CD4-positive, alpha-beta T cell (primary cell): ENCODE measurements at regions not wholly inside any gene's neighbourhood (a gene's known extent, or its start where the extent isn't known, plus 50 kb on each side); places are given as distances from the start of the nearest gene placed in this dataset.

ENCODE experiments used
- ATAC-seq: fragments of 200-7000 bp; cut with Tn5 transposase; one replicate; pipeline ENCODE4 v1.10.0; 2022; ENCODE audit warnings: mild to moderate bottlenecking; ENCODE audit not compliant: poor library complexity
- CTCF ChIA-PET: fragments of 350-600 bp; sonication (Branson Sonifier 250); formaldehyde crosslinking; loops from one replicate; lab custom pipeline; 2021; ENCODE audit warnings: antibody characterized with exemption, inconsistent platforms; lab: Charles Lee
- POLR2A ChIA-PET: fragments of 350-600 bp; sonication (Branson Sonifier 250); formaldehyde crosslinking; loops from one replicate; lab custom pipeline; 2021; ENCODE audit warnings: antibody characterized with exemption, inconsistent platforms; lab: Charles Lee
- DNase-seq, 14 experiments: peaks; one replicate each; pipeline ENCODE4 v3.0.0-alpha.2; 2013 to 2020; ENCODE audit warnings: mixed read lengths in 2 of 14
- H3K27ac ChIP-seq, 2 donors: one replicate each; pipeline versions ENCODE4 v1.5.1 to v1.7.0; 2013; ENCODE audit warnings: low read length in 2 of 2, low read depth in 1 of 2, mild to moderate bottlenecking in 1 of 2
- H3K27me3 ChIP-seq, 2 experiments: 1 replicate in 1 of 2; 2 replicates in 1 of 2; pipeline versions ENCODE4 v1.6.1 to v1.7.0; 2013; ENCODE audit warnings: low read length in 2 of 2, control low read depth in 1 of 2, mild to moderate bottlenecking in 1 of 2, moderate library complexity in 1 of 2; ENCODE audit not compliant: insufficient read depth in 2 of 2, control insufficient read depth in 1 of 2
- H3K36me3 ChIP-seq: one replicate; pipeline ENCODE4 v1.6.1; 2013; ENCODE audit warnings: low read length, control low read depth; ENCODE audit not compliant: insufficient read depth
- H3K4me1 ChIP-seq: one replicate; pipeline ENCODE4 v1.6.1; 2013; ENCODE audit warnings: low read length, control low read depth; ENCODE audit not compliant: insufficient read depth
- H3K4me3 ChIP-seq: one replicate; pipeline ENCODE4 v1.5.1; 2013; ENCODE audit warnings: mild to moderate bottlenecking, low read length, moderate library complexity
- H3K9me3 ChIP-seq, 2 experiments: 1 replicate in 1 of 2; 2 replicates in 1 of 2; pipeline versions ENCODE4 v1.6.1 to v1.7.0; 2013; ENCODE audit warnings: low read length in 2 of 2, mild to moderate bottlenecking in 2 of 2, control low read depth in 1 of 2, moderate library complexity in 1 of 2; ENCODE audit not compliant: control insufficient read depth in 1 of 2, insufficient read depth in 1 of 2
- H3K27ac Mint-ChIP-seq: one replicate; pipeline ENCODE4 v1.8.0; 2020; ENCODE audit warnings: mixed read lengths
- H3K27me3 Mint-ChIP-seq: one replicate; pipeline ENCODE4 v1.8.0; 2021; ENCODE audit warnings: mixed read lengths
- H3K36me3 Mint-ChIP-seq: one replicate; pipeline ENCODE4 v1.8.0; 2021; ENCODE audit warnings: low read depth, mixed read lengths
- H3K4me1 Mint-ChIP-seq: one replicate; pipeline ENCODE4 v1.8.0; 2021; ENCODE audit warnings: low read depth, mixed read lengths
- H3K4me3 Mint-ChIP-seq: one replicate; pipeline ENCODE4 v1.8.0; 2020; ENCODE audit warnings: mild to moderate bottlenecking, mixed read lengths
- H3K9me3 Mint-ChIP-seq: one replicate; pipeline ENCODE4 v1.8.0; 2020; ENCODE audit warnings: mixed read lengths
- intact Hi-C, 2 experiments: fragments of 100-400 bp; cut with DNase I in 1 of 2; cut with micrococcal nuclease in 1 of 2; formaldehyde crosslinking; loops; one replicate each; pipeline versions ENCODE4 v1.15.1 to v1.9.0; 2023 to 2025; cut with DNase I, micrococcal nuclease
- TF ChIP-seq, protein P1 (sequence below): fragments of 200-600 bp; IDR thresholded peaks from one replicate; pipeline ENCODE4 v1.8.0; 2022; ENCODE audit warnings: antibody characterized with exemption, mild to moderate bottlenecking

DNA sequence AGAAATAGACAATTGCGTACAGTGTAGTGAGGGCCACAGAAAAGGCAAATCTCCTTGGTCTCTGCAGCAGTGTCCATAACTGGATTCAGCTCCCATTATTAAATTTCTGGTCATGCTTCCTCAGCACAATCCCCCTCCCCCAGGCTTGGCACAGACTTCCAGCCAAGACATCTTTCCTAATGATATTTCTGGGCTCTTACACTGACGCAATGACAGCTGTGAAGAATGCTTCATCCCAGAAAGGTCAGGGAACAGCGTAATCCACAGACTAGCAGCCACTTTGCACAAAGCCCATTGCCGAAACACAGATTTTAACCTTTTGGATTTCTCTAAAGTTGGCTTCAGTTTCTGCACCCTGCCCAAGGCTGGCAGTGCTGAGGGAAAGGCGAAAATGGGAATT, 597.6 kb upstream of the CPEB2 start:
- Mint-ChIP-seq H3K4me3 (no peak overlapping the region), H3K9me3 (peaks cover 4% of the 10 kb centered on the region), H3K27ac (no peak overlapping the region), H3K4me1 (no peaks in the 10 kb centered on the region), H3K27me3 (no peaks in the 10 kb centered on the region), H3K36me3 (no peaks in the 10 kb centered on the region)
- POLR2A ChIA-PET, result no interaction called here
- no peak for ATAC-seq
- no peak for DNase-seq
- H3K27me3 ChIP-seq, result no peaks in the 10 kb centered on the region
- H3K9me3 ChIP-seq, result no peaks in the 10 kb centered on the region
- CTCF ChIA-PET, result no interaction called here
- H3K36me3 ChIP-seq, result no peaks in the 10 kb centered on the region
- H3K4me3 ChIP-seq, result no peak overlapping the region
- no peak overlapping the region for H3K27ac ChIP-seq
- TF ChIP-seq, protein P1, sequence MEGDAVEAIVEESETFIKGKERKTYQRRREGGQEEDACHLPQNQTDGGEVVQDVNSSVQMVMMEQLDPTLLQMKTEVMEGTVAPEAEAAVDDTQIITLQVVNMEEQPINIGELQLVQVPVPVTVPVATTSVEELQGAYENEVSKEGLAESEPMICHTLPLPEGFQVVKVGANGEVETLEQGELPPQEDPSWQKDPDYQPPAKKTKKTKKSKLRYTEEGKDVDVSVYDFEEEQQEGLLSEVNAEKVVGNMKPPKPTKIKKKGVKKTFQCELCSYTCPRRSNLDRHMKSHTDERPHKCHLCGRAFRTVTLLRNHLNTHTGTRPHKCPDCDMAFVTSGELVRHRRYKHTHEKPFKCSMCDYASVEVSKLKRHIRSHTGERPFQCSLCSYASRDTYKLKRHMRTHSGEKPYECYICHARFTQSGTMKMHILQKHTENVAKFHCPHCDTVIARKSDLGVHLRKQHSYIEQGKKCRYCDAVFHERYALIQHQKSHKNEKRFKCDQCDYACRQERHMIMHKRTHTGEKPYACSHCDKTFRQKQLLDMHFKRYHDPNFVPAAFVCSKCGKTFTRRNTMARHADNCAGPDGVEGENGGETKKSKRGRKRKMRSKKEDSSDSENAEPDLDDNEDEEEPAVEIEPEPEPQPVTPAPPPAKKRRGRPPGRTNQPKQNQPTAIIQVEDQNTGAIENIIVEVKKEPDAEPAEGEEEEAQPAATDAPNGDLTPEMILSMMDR, result no peak
- intact Hi-C loops, result no loop called here
- no peaks in the 10 kb centered on the region for H3K4me1 ChIP-seq

DNA sequence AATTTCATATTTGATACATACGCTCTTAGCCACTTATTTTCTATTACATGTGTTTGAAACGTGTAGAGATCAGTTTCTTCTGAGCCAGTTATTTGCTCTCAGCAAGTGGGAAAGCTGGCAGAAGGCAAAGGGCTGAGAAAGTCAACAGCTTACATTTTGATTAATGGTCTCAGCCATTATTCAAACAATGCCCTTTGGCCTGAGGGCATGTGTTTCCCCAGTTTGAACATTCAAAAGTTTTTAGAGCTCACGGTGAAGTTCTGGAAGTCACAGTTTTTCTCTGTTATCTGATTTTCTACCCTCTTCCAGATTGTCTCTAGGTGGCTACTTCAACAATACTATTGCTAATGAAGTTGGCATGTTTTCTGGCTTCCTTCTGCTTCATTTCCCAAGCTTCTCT, 591.8 kb upstream of the CPEB2 start:
- POLR2A ChIA-PET, result no interaction called here
- Histone ChIP-seq H3K9me3 (peaks cover 0 to 3% of the 10 kb centered on the region in 2 experiments), H3K27me3 (no peaks in the 10 kb centered on the region), H3K36me3 (no peaks in the 10 kb centered on the region), H3K27ac (no peak overlapping the region), H3K4me3 (no peak overlapping the region), H3K4me1 (no peaks in the 10 kb centered on the region)
- DNase-seq (no peak), ATAC-seq (no peak)
- TF ChIP-seq, protein P1, result no peak
- no peaks in the 10 kb centered on the region for H3K36me3 Mint-ChIP-seq
- no peak overlapping the region for H3K4me3 Mint-ChIP-seq
- intact Hi-C loops, result no loop called here
- CTCF ChIA-PET, result no interaction called here
- H3K27me3 Mint-ChIP-seq, result no peaks in the 10 kb centered on the region
- no peaks in the 10 kb centered on the region for H3K4me1 Mint-ChIP-seq
- peaks cover 2% of the 10 kb centered on the region for H3K9me3 Mint-ChIP-seq
- no peak overlapping the region for H3K27ac Mint-ChIP-seq

DNA sequence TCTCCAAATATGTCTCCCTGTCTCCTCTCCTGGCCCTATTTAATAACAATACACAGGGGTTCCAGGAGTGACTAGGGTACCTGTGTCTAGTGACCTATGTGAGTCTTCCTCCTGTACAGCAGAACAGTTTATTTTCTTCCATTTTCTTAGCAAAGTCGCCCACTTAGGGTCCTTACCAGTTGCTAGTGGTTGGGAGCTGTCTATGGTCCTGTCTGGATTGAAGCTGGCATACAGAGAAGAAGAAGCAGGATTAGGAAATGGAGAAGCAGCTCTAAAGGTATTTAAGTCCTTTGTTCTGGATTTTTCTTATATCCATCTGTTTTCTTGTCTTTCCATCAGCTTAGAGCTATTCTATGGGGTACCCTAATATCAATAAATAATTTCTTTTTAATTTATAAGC, 587.1 kb upstream of the CPEB2 start:
- Histone ChIP-seq H3K4me1 (no peaks in the 10 kb centered on the region), H3K4me3 (no peak overlapping the region), H3K27me3 (no peaks in the 10 kb centered on the region), H3K9me3 (peaks cover 0 to 6% of the 10 kb centered on the region in 2 experiments), H3K27ac (no peak overlapping the region), H3K36me3 (no peaks in the 10 kb centered on the region)
- Mint-ChIP-seq H3K27ac (no peak overlapping the region), H3K36me3 (no peaks in the 10 kb centered on the region), H3K4me3 (no peak overlapping the region), H3K27me3 (no peaks in the 10 kb centered on the region), H3K9me3 (peaks cover 4% of the 10 kb centered on the region), H3K4me1 (no peaks in the 10 kb centered on the region)
- intact Hi-C loops, result no loop called here
- ChIA-PET CTCF (no interaction called here), POLR2A (no interaction called here)
- ATAC-seq (no peak), DNase-seq (no peak)
- TF ChIP-seq, protein P1, result no peak
